Cardiac muscle cell (in vitro differentiated cells and primary cell): ENCODE measurements at regions not wholly inside any gene's neighbourhood (a gene's known extent, or its start where the extent isn't known, plus 50 kb on each side); places are given as distances from the start of the nearest gene placed in this dataset.

ENCODE experiments used
- DNase-seq, 2 donors: peaks; one replicate each; pipeline versions ENCODE4 v3.0.0 to v3.0.0-alpha.2; 2010 to 2017; ENCODE audit warnings: low read depth in 1 of 2, low spot score in 1 of 2
- H3K27ac ChIP-seq: fragments of 200-600 bp; sonication (generic); 2 replicates; pipeline ENCODE4 v1.5.1; 2016
- H3K27me3 ChIP-seq: fragments of 200-600 bp; sonication (generic); 2 replicates; pipeline ENCODE4 v1.6.0; 2016; ENCODE audit warnings: control low read depth
- H3K36me3 ChIP-seq: fragments of 200-600 bp; sonication (generic); 2 replicates; pipeline ENCODE4 v1.5.1; 2016; ENCODE audit warnings: control low read depth
- H3K4me1 ChIP-seq: fragments of 200-600 bp; sonication (generic); 2 replicates; pipeline ENCODE4 v1.8.1; 2017; ENCODE audit warnings: low read depth, mild to moderate bottlenecking, mixed run types
- H3K4me3 ChIP-seq: fragments of 200-600 bp; sonication (generic); 2 replicates; pipeline ENCODE4 v1.5.1; 2016; ENCODE audit warnings: mild to moderate bottlenecking
- H3K9me3 ChIP-seq: fragments of 200-600 bp; sonication (generic); 2 replicates; pipeline ENCODE4 v1.5.1; 2017; ENCODE audit warnings: low read depth, mild to moderate bottlenecking, control low read depth
- CTCF ChIP-seq: IDR thresholded peaks from 2 replicates; pipeline ENCODE4 v1.5.1; 2012; ENCODE audit warnings: low read depth, mild to moderate bottlenecking, low read length

- Histone ChIP-seq H3K9me3 (no peaks in the 10 kb centered on the region), H3K4me3 (no peak overlapping the region), H3K27ac (no peak overlapping the region), H3K4me1 (no peaks in the 10 kb centered on the region), H3K27me3 (no peaks in the 10 kb centered on the region), H3K36me3 (no peaks in the 10 kb centered on the region)
- no peak for DNase-seq
- TF ChIP-seq CTCF: no peak
Measured at GRCh38 chr12:78386871-78387270, 477.7 kb upstream of the SYT1 start.

GRCh38 chr12:78387721-78388120, 476.9 kb upstream of the SYT1 start:
- no peak for TF ChIP-seq CTCF
- Histone ChIP-seq H3K36me3 (no peaks in the 10 kb centered on the region), H3K9me3 (no peaks in the 10 kb centered on the region), H3K27ac (no peak overlapping the region), H3K27me3 (no peaks in the 10 kb centered on the region), H3K4me1 (no peaks in the 10 kb centered on the region), H3K4me3 (no peak overlapping the region)
- DNase-seq: no peak

GRCh38 chr12:78388461-78388860, 476.1 kb upstream of the SYT1 start:
- Histone ChIP-seq H3K4me3 (no peak overlapping the region), H3K9me3 (no peaks in the 10 kb centered on the region), H3K36me3 (no peaks in the 10 kb centered on the region), H3K27me3 (no peaks in the 10 kb centered on the region), H3K4me1 (no peaks in the 10 kb centered on the region), H3K27ac (no peak overlapping the region)
- DNase-seq: no peak
- no peak for TF ChIP-seq CTCF

- no peaks in the 10 kb centered on the region for H3K4me1 ChIP-seq
- no peak for TF ChIP-seq CTCF
Measured at GRCh38 chr12:78390920-78391319, 473.7 kb upstream of the SYT1 start.

GRCh38 chr12:78392918-78393317, 471.7 kb upstream of the SYT1 start:
- Histone ChIP-seq H3K4me3 (no peak overlapping the region), H3K27me3 (no peaks in the 10 kb centered on the region), H3K9me3 (no peaks in the 10 kb centered on the region), H3K4me1 (no peaks in the 10 kb centered on the region), H3K36me3 (no peaks in the 10 kb centered on the region), H3K27ac (no peak overlapping the region)
- DNase-seq: peak in 1 of 2 donors; percentile 26
- TF ChIP-seq CTCF: peak; percentile 21

More at GRCh38 chr12:78390920-78391319, 473.7 kb upstream of the SYT1 start:
- H3K27me3 ChIP-seq: no peaks in the 10 kb centered on the region
- no peaks in the 10 kb centered on the region for H3K36me3 ChIP-seq
- no peaks in the 10 kb centered on the region for H3K9me3 ChIP-seq
- no peak overlapping the region for H3K4me3 ChIP-seq
- no peak for DNase-seq
- H3K27ac ChIP-seq: no peak overlapping the region

GRCh38 chr12:78395961-78396360, 468.6 kb upstream of the SYT1 start:
- no peak for DNase-seq
- H3K9me3 ChIP-seq: no peaks in the 10 kb centered on the region
- no peak for TF ChIP-seq CTCF
- H3K4me1 ChIP-seq: no peaks in the 10 kb centered on the region
- no peaks in the 10 kb centered on the region for H3K27me3 ChIP-seq
- H3K27ac ChIP-seq: no peak overlapping the region
- no peaks in the 10 kb centered on the region for H3K36me3 ChIP-seq
- no peak overlapping the region for H3K4me3 ChIP-seq
